SK-N-MC (cell line): ENCODE measurements at regions not wholly inside any gene's neighbourhood (a gene's known extent, or its start where the extent isn't known, plus 50 kb on each side); places are given as distances from the start of the nearest gene placed in this dataset.

Experiments used
- EZH2 ChIP-seq: fragments of 200-600 bp; sonication (generic); IDR thresholded peaks from one replicate; pipeline ENCODE4 v1.6.1; 2017; ENCODE audit warnings: antibody characterized with exemption
- FOXP2 ChIP-seq: optimal IDR thresholded peaks from 2 replicates; pipeline ENCODE3; 2011; ENCODE audit warnings: mild to moderate bottlenecking, moderate library complexity; ENCODE audit not compliant: insufficient read depth; ENCODE audit errors: extremely low read length, control extremely low read depth
- POLR2AphosphoS5 ChIP-seq: IDR thresholded peaks from 2 replicates; pipeline ENCODE4 v1.6.1; 2012; ENCODE audit warnings: mild to moderate bottlenecking, low read depth, low read length, borderline replicate concordance

- TF ChIP-seq EZH2 (no peak), POLR2AphosphoS5 (no peak), FOXP2 (no peak)
Observed at GRCh38 chr21:19853061-19853460, 1145.1 kb upstream of the NCAM2 start.
